Hepatocyte (in vitro differentiated cells): ENCODE measurements at regions not wholly inside any gene's neighbourhood (a gene's known extent, or its start where the extent isn't known, plus 50 kb on each side); places are given as distances from the start of the nearest gene placed in this dataset.

Source experiments
- DNase-seq: peaks from one replicate; pipeline ENCODE4 v3.0.0-alpha.2; 2016; ENCODE audit warnings: low spot score
- H2AFZ ChIP-seq: fragments of 200-600 bp; sonication (generic); 2 replicates; pipeline ENCODE4 v1.6.0; 2016; ENCODE audit warnings: antibody characterized with exemption, mild to moderate bottlenecking
- H3K27ac ChIP-seq: fragments of 200-600 bp; sonication (generic); 2 replicates; pipeline ENCODE4 v1.5.1; 2016; ENCODE audit warnings: mild to moderate bottlenecking
- H3K27me3 ChIP-seq: fragments of 200-600 bp; sonication (generic); 2 replicates; pipeline ENCODE4 v1.6.1; 2016
- H3K36me3 ChIP-seq: fragments of 200-600 bp; sonication (generic); replicated peaks from 2 replicates; pipeline ENCODE4 v1.5.1; 2016; ENCODE audit warnings: low read depth; ENCODE audit not compliant: insufficient read depth
- H3K4me1 ChIP-seq: fragments of 200-600 bp; sonication (generic); 2 replicates; pipeline ENCODE4 v1.5.1; 2016; ENCODE audit warnings: mild to moderate bottlenecking, moderate library complexity; ENCODE audit not compliant: insufficient read depth
- H3K4me2 ChIP-seq: fragments of 200-600 bp; sonication (generic); 2 replicates; pipeline ENCODE4 v1.6.0; 2016
- H3K4me3 ChIP-seq: fragments of 200-600 bp; sonication (generic); 2 replicates; pipeline ENCODE4 v1.5.1; 2016; ENCODE audit warnings: mild to moderate bottlenecking
- H3K79me2 ChIP-seq: fragments of 200-600 bp; sonication (generic); 2 replicates; pipeline ENCODE4 v1.6.0; 2017; ENCODE audit warnings: mild to moderate bottlenecking
- H3K9me2 ChIP-seq: fragments of 200-600 bp; sonication (generic); replicated peaks from 2 replicates; pipeline ENCODE4 v1.6.0; 2017; ENCODE audit warnings: mild to moderate bottlenecking; ENCODE audit not compliant: insufficient read depth
- H3K9me3 ChIP-seq: fragments of 200-600 bp; sonication (generic); 2 replicates; pipeline ENCODE4 v1.5.1; 2016; ENCODE audit warnings: low read depth, mild to moderate bottlenecking
- H4K20me1 ChIP-seq: fragments of 200-600 bp; sonication (generic); 2 replicates; pipeline ENCODE4 v1.6.0; 2016; ENCODE audit warnings: mild to moderate bottlenecking; ENCODE audit not compliant: insufficient read depth, poor library complexity, severe bottlenecking
- EZH2 ChIP-seq: fragments of 200-600 bp; sonication (generic); IDR thresholded peaks from 2 replicates; pipeline ENCODE4 v1.6.1; 2016; ENCODE audit warnings: antibody characterized with exemption, mild to moderate bottlenecking, borderline replicate concordance
- EZH2phosphoT487 ChIP-seq: fragments of 200-600 bp; sonication (generic); IDR thresholded peaks from one replicate; pipeline ENCODE4 v1.6.1; 2018; ENCODE audit warnings: antibody characterized with exemption, mild to moderate bottlenecking, low read depth, moderate library complexity; ENCODE audit not compliant: unreplicated experiment, severe bottlenecking
- WGBS: methylation state at CpG from one replicate; pipeline ENCODE4 v1.1.6; 2016; ENCODE audit warnings: low lambda C conversion rate; ENCODE audit errors: missing lambda C conversion rate; 5-methylcytosine and 5-hydroxymethylcytosine counted together
- TF ChIP-seq, protein P1 (sequence below): fragments of 200-600 bp; sonication (generic); IDR thresholded peaks from 2 replicates; pipeline ENCODE4 v1.5.1; 2016; ENCODE audit warnings: antibody characterized with exemption, mild to moderate bottlenecking; ENCODE audit not compliant: poor library complexity

DNA sequence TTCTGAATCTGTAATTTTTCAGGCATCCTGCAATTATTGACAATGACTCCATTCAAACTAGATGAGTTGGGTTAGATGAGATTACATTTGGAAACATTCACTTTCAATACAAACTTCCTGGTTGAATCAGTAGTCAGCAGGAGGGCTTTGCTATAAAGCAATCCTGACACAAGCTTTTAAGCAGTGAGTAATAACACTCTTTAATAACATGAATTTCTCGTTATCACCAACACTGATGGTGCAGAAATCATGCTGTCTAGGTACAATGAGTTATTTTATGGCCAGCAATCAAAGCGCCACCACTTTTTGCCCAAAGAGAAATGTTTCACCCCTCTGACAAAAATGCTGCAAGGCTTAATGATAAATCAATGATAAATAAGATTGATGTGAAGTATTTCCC, 474.8 kb upstream of the CNTN4 start:
- no peak for TF ChIP-seq EZH2phosphoT487
- no peak for TF ChIP-seq EZH2
- TF ChIP-seq, protein P1, sequence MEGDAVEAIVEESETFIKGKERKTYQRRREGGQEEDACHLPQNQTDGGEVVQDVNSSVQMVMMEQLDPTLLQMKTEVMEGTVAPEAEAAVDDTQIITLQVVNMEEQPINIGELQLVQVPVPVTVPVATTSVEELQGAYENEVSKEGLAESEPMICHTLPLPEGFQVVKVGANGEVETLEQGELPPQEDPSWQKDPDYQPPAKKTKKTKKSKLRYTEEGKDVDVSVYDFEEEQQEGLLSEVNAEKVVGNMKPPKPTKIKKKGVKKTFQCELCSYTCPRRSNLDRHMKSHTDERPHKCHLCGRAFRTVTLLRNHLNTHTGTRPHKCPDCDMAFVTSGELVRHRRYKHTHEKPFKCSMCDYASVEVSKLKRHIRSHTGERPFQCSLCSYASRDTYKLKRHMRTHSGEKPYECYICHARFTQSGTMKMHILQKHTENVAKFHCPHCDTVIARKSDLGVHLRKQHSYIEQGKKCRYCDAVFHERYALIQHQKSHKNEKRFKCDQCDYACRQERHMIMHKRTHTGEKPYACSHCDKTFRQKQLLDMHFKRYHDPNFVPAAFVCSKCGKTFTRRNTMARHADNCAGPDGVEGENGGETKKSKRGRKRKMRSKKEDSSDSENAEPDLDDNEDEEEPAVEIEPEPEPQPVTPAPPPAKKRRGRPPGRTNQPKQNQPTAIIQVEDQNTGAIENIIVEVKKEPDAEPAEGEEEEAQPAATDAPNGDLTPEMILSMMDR: no peak
- no peak overlapping the region for H3K4me3 ChIP-seq

DNA sequence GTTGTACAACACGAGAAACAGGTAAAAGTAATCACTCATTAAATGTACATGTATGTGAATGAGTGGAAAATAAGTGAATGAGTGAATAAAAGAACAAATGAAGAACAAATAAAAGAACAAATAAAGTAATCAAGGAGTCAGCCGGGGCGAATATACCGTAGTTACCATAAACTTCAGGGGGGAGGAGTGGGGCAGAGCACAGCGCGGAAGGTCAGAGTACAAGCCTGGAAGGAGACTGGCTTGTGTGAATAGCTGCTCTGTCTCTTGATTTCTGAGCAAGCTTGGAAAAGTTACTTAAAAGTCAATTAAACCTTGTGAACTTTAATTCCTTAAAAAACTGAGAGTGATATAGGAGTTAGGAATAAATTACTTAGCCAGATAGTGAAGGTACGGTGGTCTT, 466.5 kb upstream of the CNTN4 start:
- no peaks in the 10 kb centered on the region for H3K9me2 ChIP-seq
- no peaks in the 10 kb centered on the region for H4K20me1 ChIP-seq
- no peak overlapping the region for H2AFZ ChIP-seq
- H3K4me3 ChIP-seq: no peak overlapping the region
- H3K9me3 ChIP-seq: no peaks in the 10 kb centered on the region
- 83% methylated on average over 7 of the region's 7 CpGs for WGBS
- H3K36me3 ChIP-seq: no peaks in the 10 kb centered on the region
- H3K4me1 ChIP-seq: no peaks in the 10 kb centered on the region
- H3K79me2 ChIP-seq: no peaks in the 10 kb centered on the region
- H3K4me2 ChIP-seq: no peak overlapping the region
- no peak for DNase-seq
- H3K27me3 ChIP-seq: no peaks in the 10 kb centered on the region
- TF ChIP-seq, protein P1: no peak
- TF ChIP-seq EZH2phosphoT487: no peak
- no peak for TF ChIP-seq EZH2
- H3K27ac ChIP-seq: no peak overlapping the region

More for the DNA sequence above, 474.8 kb upstream of the CNTN4 start:
- Histone ChIP-seq H3K4me1 (no peaks in the 10 kb centered on the region), H3K79me2 (no peaks in the 10 kb centered on the region), H3K36me3 (no peaks in the 10 kb centered on the region), H3K9me3 (no peaks in the 10 kb centered on the region), H4K20me1 (no peaks in the 10 kb centered on the region), H3K27ac (no peak overlapping the region), H3K27me3 (no peaks in the 10 kb centered on the region), H3K9me2 (no peaks in the 10 kb centered on the region), H3K4me2 (no peak overlapping the region), H2AFZ (no peak overlapping the region)
- DNase-seq: no peak
- WGBS: 88% methylated on average over 2 of the region's 2 CpGs

DNA sequence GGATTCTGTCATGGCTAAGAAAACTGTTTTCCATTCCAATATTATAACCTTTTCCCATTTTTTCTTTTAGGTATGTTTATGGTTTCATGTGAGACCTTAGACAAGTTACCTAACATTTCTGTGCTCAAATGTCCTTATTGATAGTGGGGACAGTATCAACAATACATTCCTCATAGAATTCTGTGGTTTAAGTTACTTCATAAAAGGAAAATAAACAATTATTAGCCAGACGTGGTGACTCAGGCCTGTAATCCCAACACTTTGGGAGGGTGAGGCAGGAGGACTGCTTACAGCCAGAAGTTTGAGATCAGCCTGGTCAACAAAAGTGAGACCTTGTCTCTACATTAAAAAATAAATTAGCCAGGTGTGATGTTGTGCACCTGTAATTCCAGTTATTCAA, 436.8 kb upstream of the CNTN4 start:
- no peak overlapping the region for H3K27ac ChIP-seq
- H3K36me3 ChIP-seq: no peaks in the 10 kb centered on the region
- H3K4me3 ChIP-seq: no peak overlapping the region
- TF ChIP-seq, protein P1: no peak
- no peak for TF ChIP-seq EZH2
- no peak for TF ChIP-seq EZH2phosphoT487
- no peak overlapping the region for H2AFZ ChIP-seq
- H4K20me1 ChIP-seq: no peaks in the 10 kb centered on the region
- H3K9me3 ChIP-seq: no peaks in the 10 kb centered on the region
- DNase-seq: no peak
- no peaks in the 10 kb centered on the region for H3K4me1 ChIP-seq
- 33% methylated on average over 1 of the region's 1 CpG for WGBS
- no peak overlapping the region for H3K4me2 ChIP-seq
- no peaks in the 10 kb centered on the region for H3K27me3 ChIP-seq
- no peaks in the 10 kb centered on the region for H3K79me2 ChIP-seq
- H3K9me2 ChIP-seq: no peaks in the 10 kb centered on the region

DNA sequence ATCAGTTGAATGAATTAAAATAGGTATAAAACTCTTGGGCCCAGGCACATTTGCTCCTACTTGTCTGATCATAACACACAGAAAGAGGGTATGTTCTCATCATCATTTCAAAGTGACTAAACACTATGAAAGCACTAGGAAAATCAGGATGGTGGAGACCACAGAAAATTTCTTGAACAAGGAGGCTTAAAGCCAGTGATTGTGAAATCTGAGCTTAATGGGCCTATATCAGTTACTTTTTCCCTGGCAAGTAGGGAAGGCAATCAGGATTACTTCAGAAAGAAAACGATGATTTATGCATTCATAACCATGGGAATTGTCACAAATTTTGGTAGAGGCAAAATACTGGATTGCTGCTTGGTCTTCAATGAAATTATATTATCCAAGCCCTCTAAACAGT, 434.4 kb upstream of the CNTN4 start:
- no peak for DNase-seq
- H3K4me2 ChIP-seq: no peak overlapping the region
- TF ChIP-seq EZH2 (no peak), EZH2phosphoT487 (no peak)
- TF ChIP-seq, protein P1: no peak
- WGBS: 83% methylated on average over 1 of the region's 1 CpG
- no peak overlapping the region for H3K27ac ChIP-seq
- no peak overlapping the region for H2AFZ ChIP-seq
- no peaks in the 10 kb centered on the region for H3K79me2 ChIP-seq
- H3K4me3 ChIP-seq: no peak overlapping the region
- no peaks in the 10 kb centered on the region for H4K20me1 ChIP-seq
- no peaks in the 10 kb centered on the region for H3K4me1 ChIP-seq
- no peaks in the 10 kb centered on the region for H3K36me3 ChIP-seq
- H3K9me3 ChIP-seq: no peaks in the 10 kb centered on the region
- H3K27me3 ChIP-seq: no peaks in the 10 kb centered on the region
- H3K9me2 ChIP-seq: no peaks in the 10 kb centered on the region
